ENCODE measurements at regions not wholly inside any gene's neighbourhood (a gene's known extent, or its start where the extent isn't known, plus 50 kb on each side); places are given as distances from the start of the nearest gene placed in this dataset.

DNA sequence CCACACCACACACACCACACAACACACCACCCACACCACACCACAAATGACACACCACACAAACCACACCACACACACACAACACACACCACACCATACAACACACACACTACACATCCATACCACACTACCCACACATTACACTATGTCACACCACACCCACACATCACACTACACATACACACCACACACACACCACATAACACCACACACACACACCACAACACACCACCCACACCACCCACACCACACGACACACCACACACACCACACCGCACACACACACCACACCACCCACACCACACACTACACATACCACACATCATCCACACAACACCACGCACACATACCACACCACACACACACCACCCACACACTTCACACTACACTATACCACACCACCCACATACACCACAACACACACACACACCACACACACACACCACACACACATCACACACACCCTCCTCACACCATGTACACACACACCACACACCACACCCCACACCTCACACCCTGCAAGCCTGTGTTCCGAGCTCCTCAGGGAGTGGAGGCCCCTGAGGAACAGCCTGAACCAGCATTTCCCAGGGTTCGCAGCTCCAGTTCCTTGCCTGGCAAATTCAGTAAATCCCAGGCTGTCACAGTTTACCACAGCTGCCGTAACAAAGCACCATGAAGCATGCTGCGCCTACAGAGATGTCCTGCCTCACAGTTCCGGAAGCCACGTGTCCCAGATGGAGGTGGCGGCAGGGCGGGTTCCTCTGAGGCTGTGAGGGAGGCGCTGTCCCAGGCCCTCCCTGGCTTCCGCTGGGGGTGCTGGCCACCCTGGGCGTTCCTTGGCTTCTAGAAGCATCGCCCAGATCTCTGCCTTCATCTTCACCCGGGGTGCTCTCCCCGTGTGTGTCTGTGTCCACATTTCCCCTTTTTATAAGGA is 69.8 kb upstream of the ATP5PO start:
- Histone ChIP-seq H3K9me3 (no peaks in the 10 kb centered on the region), H3K4me1 (peaks cover 0 to 3% (median 0%) of the 10 kb centered on the region in 4 donors), H3K27ac (no peak overlapping the region), H3K27me3 (no peaks in the 10 kb centered on the region), H3K36me3 (no peaks in the 10 kb centered on the region), H3K4me3 (no peak overlapping the region)
- intact Hi-C loops (cut with DNase I), result no loop called here
- 46% methylated on average over 6 of the region's 17 CpGs for WGBS (ENCODE audit: insufficient coverage, low coverage, low lambda C conversion rate, missing lambda C conversion rate)
- ATAC-seq (no peak), DNase-seq (no peak)
- TF ChIP-seq CTCF (IDR thresholded peaks at IDR 0.05), result no peak
- no peak for TF ChIP-seq POLR2A (IDR thresholded peaks at IDR 0.05)

GRCh38 chr21:33984021-33984481 is 68.4 kb upstream of the ATP5PO start:
- DNase-seq (no peak), ATAC-seq (no peak)
- Histone ChIP-seq H3K4me3 (no peak overlapping the region), H3K9me3 (no peaks in the 10 kb centered on the region), H3K36me3 (no peaks in the 10 kb centered on the region), H3K4me1 (peaks cover 0 to 8% (median 0%) of the 10 kb centered on the region in 4 donors), H3K27ac (no peak overlapping the region), H3K27me3 (no peaks in the 10 kb centered on the region)
- no peak for TF ChIP-seq CTCF (IDR thresholded peaks at IDR 0.05)
- TF ChIP-seq POLR2A (IDR thresholded peaks at IDR 0.05), result no peak
- intact Hi-C loops (cut with DNase I), result no loop called here
- 62% methylated on average over 3 of the region's 13 CpGs for WGBS (ENCODE audit: insufficient coverage, low coverage, low lambda C conversion rate, missing lambda C conversion rate)

- 64% methylated on average over 7 of the region's 10 CpGs for WGBS (ENCODE audit: insufficient coverage, low coverage, low lambda C conversion rate, missing lambda C conversion rate)
- Histone ChIP-seq H3K4me1 (peaks cover 0 to 8% (median 0%) of the 10 kb centered on the region in 4 donors), H3K27ac (no peak overlapping the region), H3K4me3 (no peak overlapping the region), H3K9me3 (no peaks in the 10 kb centered on the region), H3K27me3 (no peaks in the 10 kb centered on the region), H3K36me3 (no peaks in the 10 kb centered on the region)
- DNase-seq, result no peak
- TF ChIP-seq POLR2A (IDR thresholded peaks at IDR 0.05) (no peak), CTCF (IDR thresholded peaks at IDR 0.05) (no peak)
- intact Hi-C loops (cut with DNase I), result no loop called here
- ATAC-seq, result no peak
Measured at GRCh38 chr21:33981391-33982101, 65.9 kb upstream of the ATP5PO start.

DNA sequence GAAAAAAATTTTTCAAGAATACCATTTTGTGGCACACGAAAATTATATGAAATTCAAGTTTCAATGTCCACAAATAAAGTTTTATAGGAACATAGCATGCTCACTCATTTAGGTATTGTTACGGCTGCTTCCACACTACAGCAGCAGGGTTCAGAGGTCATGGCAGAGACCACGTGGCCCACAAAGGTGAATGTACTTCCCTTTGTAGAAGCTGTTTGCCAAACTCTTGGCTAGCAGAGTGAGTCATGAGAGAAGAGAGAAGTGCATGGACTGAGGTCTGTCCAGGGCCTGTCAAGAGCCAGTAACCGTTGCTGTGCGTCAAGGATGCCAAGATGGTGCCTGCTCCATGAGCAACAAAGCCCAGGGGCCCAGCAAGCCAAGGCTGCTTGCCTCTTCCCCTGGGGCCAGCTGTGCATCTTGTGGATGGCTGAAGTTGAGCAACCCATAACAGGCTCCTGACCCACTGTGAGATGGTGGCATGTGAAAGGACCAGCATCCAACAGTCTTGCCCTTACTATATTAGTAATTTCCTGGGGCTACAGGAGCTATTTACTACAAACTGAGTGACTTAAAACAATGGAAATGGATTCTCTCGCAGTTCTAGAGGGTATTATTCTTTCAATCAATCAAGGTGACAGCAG is 64.8 kb upstream of the ATP5PO start:
- peak in 2 of 3 donors; percentile 59 to 61 for DNase-seq
- TF ChIP-seq POLR2A (IDR thresholded peaks at IDR 0.05) (no peak), CTCF (IDR thresholded peaks at IDR 0.05) (no peak)
- Histone ChIP-seq H3K27me3 (no peaks in the 10 kb centered on the region), H3K4me3 (no peak overlapping the region), H3K36me3 (no peaks in the 10 kb centered on the region), H3K27ac (no peak overlapping the region), H3K4me1 (peaks cover 0 to 8% (median 0%) of the 10 kb centered on the region in 4 donors), H3K9me3 (no peaks in the 10 kb centered on the region)
- intact Hi-C loops (cut with DNase I), result no loop called here
- WGBS (ENCODE audit: insufficient coverage, low coverage, low lambda C conversion rate, missing lambda C conversion rate), result 40% methylated on average over 3 of the region's 6 CpGs
- ATAC-seq, result peak; percentile 90 to 96 (median 94)

Data from right lobe of liver (tissue), 6 donors.